ENCODE measurements at regions not wholly inside any gene's neighbourhood (a gene's known extent, or its start where the extent isn't known, plus 50 kb on each side); places are given as distances from the start of the nearest gene placed in this dataset.

DNA sequence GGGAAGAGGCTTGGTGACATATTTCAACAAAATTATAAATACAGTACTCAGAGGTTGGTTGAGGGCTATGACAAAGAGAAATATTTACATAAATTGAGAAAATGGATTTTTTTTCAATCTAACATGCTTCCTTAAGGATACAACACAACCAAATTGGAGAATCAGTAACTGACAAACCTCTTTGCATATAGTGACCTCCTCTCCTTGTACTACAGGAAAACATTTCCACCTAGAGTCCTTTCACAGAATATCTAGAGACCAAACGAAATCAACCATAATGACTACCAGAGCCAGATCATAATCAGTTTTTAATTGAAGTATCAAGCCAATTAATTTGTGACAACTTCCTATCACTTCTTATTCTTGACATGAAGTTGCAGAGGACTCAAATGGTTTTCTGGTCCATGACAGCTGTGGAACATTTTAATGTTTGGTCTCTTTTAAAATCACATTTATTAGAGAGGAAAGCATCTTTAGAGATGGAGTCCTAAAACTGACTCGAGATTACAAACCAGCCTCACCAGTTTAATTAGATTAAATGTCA lies 1636.5 kb upstream of the C9orf72 start:
- no peaks in the 10 kb centered on the region for H3K9me3 Mint-ChIP-seq
- peaks cover 8 to 19% of the 10 kb centered on the region in 2 donors for H3K4me1 Mint-ChIP-seq
- H3K27ac Mint-ChIP-seq: no peak overlapping the region
- H3K4me3 Mint-ChIP-seq: no peak overlapping the region
- DNase-seq: no peak
- peaks cover 39 to 41% of the 10 kb centered on the region in 2 donors for H3K27me3 Mint-ChIP-seq
- ATAC-seq (replicated peaks): no peak
- H3K36me3 Mint-ChIP-seq: no peaks in the 10 kb centered on the region

DNA sequence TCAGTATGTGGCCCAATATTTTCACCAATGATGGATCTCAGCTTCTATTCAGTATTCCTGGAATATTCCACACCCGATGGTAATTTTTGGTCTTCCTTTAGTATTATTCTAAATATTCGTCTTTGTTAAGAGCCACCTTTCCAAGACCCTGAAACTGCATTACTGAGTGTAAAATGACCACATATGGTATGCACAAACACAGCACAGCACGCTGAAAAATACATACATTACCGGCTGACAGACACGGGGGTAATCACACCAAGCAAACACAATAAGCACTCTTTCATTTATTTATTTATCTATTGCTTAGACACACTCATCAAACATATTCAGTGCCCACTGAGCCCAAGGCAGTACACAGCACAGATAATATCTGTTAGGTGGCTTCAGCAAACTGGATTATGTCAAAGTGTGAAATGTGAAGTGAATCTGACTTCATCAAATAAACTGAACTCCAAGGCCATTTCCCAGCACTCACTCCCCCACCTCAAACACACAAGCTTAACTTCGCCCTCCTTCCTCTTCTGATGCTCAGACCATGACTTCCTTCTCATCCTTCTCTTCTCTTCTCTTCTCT lies 1637.8 kb upstream of the C9orf72 start:
- peaks cover 46% of the 10 kb centered on the region in 2 donors for H3K27me3 Mint-ChIP-seq
- H3K4me3 Mint-ChIP-seq: no peak overlapping the region
- ATAC-seq (replicated peaks) (no peak), DNase-seq (no peak)
- H3K36me3 Mint-ChIP-seq: no peaks in the 10 kb centered on the region
- H3K9me3 Mint-ChIP-seq: no peaks in the 10 kb centered on the region
- no peak overlapping the region for H3K27ac Mint-ChIP-seq
- H3K4me1 Mint-ChIP-seq: peaks cover 8 to 19% of the 10 kb centered on the region in 2 donors

DNA sequence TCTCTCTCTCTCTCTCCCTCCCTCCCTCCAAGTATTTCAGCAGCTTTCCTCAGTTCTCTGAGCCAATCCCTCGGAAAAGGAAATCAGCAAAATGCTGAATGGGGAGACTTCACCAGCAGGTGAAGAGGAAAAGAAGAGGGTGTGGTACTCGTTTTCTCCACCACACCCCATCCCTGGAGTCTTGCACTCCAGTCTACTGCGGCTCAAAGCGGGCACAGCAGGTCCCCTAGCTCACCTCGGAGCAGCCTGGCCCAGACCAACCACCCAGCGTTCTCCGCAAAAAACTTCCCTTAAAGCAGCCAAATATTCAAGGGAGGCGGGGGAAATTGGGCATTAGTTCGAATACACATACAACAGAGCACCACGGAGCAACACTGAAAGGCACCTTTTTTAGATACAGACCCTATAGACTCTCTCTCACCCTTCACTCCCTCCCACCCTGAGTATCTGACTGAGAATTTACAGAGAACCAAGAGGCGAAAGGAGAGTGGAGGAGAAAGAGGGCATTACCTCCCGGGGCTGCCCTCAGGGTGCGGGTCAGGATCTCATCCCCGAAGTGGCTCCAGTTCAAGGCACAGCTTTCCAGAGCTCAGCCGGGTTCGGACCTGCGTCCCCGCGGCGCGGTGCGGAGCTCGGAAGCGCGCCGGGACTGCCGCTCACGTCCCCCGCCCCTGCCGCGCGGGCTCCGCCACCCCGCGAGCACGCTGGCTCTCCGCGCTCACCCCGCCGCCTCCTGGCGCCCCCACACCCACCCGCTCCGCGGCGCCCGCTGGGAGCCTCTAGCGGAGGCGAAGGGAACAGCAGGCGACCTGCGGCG lies 1638.5 kb upstream of the C9orf72 start:
- H3K4me1 Mint-ChIP-seq: peaks cover 8 to 19% of the 10 kb centered on the region in 2 donors
- DNase-seq (no peak), ATAC-seq (replicated peaks) (peak; percentile 81)
- no peak overlapping the region for H3K4me3 Mint-ChIP-seq
- H3K36me3 Mint-ChIP-seq: no peaks in the 10 kb centered on the region
- peak overlapping the region; percentile 38 for H3K27ac Mint-ChIP-seq
- H3K27me3 Mint-ChIP-seq: peaks cover 46 to 53% of the 10 kb centered on the region in 2 donors
- no peaks in the 10 kb centered on the region for H3K9me3 Mint-ChIP-seq

DNA sequence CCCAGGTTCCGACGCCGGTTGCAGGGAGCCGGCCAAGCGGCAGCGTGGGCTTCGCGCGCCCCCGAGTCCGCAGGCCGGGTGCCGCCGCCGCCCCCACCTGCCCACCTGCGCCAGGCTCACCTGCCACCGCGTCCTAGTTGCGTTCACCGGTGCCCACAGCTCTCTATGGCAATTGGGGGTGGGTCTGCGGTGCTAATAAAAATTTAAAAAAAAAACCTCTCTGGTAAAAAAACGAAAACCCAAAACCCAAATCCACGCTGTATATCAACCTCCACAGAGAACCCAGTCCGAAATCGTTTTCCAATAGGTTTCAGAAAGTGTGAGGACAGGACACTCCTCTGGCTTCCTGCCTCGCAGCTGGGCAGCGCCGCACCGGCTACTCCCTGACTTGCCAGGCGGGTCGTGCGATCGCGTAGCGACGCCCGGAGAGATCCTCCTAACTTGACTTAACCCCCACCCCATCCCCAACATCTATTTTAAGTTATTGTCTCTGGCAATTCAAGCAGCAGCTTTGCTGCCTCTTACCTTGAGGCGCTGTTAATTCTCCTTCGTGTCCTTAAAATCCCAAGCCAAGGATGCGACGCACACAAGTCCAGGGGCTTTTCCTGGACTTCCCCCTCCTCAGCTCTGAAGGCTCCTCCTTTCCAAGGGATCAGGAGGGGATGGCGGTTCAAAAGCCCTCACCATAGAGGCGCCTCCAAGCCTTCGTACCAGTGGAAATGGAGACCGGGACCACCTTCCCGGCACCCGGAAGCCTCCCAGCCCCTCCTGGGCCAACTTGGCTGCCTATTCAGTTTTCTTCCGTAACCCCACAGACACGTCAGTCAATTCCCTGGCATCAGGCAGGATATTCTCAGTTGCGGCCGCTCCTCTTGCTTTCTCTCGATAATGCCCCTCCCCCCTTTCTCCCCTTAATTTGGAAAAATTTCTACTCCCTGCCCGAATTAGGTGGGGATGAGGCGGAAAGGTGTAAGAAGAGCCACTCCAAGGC lies 1639.4 kb upstream of the C9orf72 start:
- H3K4me1 Mint-ChIP-seq: peaks cover 8 to 19% of the 10 kb centered on the region in 2 donors
- H3K27ac Mint-ChIP-seq: no peak overlapping the region
- ATAC-seq (replicated peaks) (no peak), DNase-seq (no peak)
- H3K9me3 Mint-ChIP-seq: no peaks in the 10 kb centered on the region
- H3K36me3 Mint-ChIP-seq: no peaks in the 10 kb centered on the region
- H3K4me3 Mint-ChIP-seq: peak overlapping the region; percentile 32 to 59
- H3K27me3 Mint-ChIP-seq: peaks cover 46 to 55% of the 10 kb centered on the region in 2 donors

DNA sequence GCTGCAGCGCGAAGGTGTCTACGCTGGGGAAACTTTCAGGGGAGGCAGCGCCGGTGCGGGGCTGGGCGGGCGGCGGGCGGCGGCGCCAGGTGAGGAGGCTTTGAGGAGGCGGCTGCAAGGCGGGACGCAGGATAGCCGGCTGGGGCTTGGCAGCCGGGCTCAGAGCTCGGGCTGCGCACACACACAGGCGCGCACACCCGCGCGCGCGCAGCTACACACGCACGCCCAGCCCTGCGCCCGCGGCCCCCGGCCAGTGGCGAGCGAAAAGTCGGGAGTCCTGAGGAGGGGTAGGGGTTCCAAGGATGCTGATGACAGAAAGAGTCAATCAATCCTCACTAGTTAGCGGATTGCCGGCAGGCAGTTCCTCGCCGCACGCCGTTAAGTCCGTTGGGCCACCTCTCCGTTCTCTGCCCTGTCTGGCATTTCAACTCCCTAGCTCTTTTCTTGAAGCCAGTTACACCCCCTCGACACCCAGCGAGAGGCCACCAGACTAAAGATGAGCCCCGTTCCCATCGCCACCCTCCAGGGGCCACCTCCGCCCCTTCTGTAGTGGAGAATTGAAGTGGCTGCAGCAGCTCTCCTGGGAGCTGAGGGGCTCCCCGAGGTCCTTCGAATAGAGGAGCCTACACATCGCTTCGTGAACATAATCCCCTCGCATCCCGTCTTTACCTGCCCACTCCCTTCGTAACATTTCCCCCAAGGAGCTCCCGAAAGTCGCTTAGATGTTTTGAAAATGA lies 1640.3 kb upstream of the C9orf72 start, which contains the start of gene LINGO2:
TSS of gene LINGO2 (minus strand) at position 185 of the 737 bp plus-strand sequence.
- H3K4me1 Mint-ChIP-seq: peaks cover 8 to 19% of the 10 kb centered on the region in 2 donors
- DNase-seq (no peak), ATAC-seq (replicated peaks) (no peak)
- H3K27ac Mint-ChIP-seq: peak within 1 kb of the TSS; percentile 20
- peak within 1 kb of the TSS; percentile 32 to 59 for H3K4me3 Mint-ChIP-seq
- H3K27me3 Mint-ChIP-seq: peaks cover 46 to 55% of the 10 kb centered on the region in 2 donors
- no peaks in the 10 kb centered on the region for H3K36me3 Mint-ChIP-seq
- no peaks in the 10 kb centered on the region for H3K9me3 Mint-ChIP-seq

DNA sequence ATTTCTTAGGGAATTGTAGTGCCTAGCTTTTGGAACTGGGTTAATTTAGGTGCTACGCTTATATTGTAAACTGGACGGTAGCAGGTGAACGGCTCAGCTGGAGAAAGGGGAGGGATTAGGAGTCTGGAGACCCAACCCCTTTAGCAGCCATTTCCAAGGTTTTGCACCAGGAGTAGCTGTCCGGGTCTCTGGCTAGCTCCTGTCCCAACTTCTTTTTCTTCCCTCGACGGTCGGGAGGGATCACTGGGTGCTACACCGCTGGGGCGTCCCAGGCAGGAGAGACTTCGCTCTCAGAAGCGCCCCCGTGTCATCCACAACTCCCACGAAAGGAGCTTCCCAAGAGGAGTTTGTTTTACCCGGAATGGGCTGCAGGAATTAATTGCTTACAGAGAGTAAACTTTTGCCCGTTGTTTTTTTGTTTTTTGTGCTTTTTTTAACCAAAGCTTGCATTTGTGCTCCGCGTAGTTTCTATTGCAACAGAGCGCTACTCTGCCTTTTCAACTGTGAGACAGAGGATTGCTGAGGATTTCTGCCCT lies 1640.9 kb upstream of the C9orf72 start:
- H3K9me3 Mint-ChIP-seq: no peaks in the 10 kb centered on the region
- H3K4me3 Mint-ChIP-seq: no peak overlapping the region
- no peaks in the 10 kb centered on the region for H3K36me3 Mint-ChIP-seq
- peak overlapping the region; percentile 20 for H3K27ac Mint-ChIP-seq
- peaks cover 46 to 55% of the 10 kb centered on the region in 2 donors for H3K27me3 Mint-ChIP-seq
- H3K4me1 Mint-ChIP-seq: peaks cover 8 to 19% of the 10 kb centered on the region in 2 donors
- ATAC-seq (replicated peaks): no peak
- DNase-seq: no peak

DNA sequence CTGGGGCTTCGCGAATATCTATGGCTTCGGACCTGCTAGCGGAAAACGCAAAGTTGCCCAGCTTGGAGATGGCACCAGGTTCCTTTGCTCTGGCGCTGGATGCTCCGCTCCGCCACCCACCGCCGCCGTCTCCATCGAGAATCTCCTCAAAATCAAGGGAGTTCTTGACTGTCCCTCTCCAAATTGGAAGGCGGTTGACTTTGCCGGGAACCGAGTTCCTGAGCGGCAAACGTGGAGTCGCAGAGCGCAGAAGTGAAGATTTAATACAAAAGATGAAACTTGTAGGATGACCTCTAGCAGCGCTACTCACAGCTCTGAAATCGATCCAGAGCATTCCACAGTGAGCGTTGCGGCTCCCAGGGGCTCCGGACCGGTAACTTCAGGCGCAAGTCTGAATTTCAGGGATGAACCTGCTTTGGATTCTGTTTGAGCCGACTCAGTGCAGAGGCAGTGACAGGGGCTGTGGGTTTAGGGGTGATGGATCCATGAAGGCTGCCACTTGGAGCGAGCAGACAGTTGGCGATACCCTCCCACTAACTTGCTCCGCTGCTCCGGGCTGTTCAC lies 1641.5 kb upstream of the C9orf72 start:
- ATAC-seq (replicated peaks) (no peak), DNase-seq (no peak)
- Mint-ChIP-seq H3K27ac (no peak overlapping the region), H3K9me3 (no peaks in the 10 kb centered on the region), H3K4me3 (no peak overlapping the region), H3K4me1 (peaks cover 8 to 19% of the 10 kb centered on the region in 2 donors), H3K27me3 (peaks cover 46 to 54% of the 10 kb centered on the region in 2 donors), H3K36me3 (no peaks in the 10 kb centered on the region)

DNA sequence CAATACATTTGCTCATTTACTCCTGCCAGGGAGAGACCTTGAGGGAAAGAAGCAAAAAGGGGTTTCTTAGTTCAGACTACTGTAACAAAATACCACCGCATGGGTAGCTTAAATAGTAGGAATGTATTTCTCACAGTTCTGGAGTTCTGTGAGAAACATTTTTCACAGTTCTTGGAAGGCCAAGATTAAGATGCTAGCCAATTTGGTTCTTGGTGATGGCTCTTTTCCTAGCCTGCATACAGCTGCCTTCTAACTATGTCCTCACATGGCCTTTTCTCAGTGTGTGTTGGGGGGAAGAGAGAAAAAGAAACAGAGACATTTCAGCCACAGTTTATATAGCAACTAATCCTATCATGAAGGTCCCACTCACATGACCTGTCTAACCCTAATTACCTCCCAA lies 1644.7 kb upstream of the C9orf72 start:
- no peak overlapping the region for H3K4me3 Mint-ChIP-seq
- DNase-seq (no peak), ATAC-seq (replicated peaks) (no peak)
- no peak overlapping the region for H3K27ac Mint-ChIP-seq
- H3K4me1 Mint-ChIP-seq: peaks cover 3 to 13% of the 10 kb centered on the region in 2 donors
- peaks cover 26 to 31% of the 10 kb centered on the region in 2 donors for H3K27me3 Mint-ChIP-seq
- H3K9me3 Mint-ChIP-seq: no peaks in the 10 kb centered on the region
- no peaks in the 10 kb centered on the region for H3K36me3 Mint-ChIP-seq

DNA sequence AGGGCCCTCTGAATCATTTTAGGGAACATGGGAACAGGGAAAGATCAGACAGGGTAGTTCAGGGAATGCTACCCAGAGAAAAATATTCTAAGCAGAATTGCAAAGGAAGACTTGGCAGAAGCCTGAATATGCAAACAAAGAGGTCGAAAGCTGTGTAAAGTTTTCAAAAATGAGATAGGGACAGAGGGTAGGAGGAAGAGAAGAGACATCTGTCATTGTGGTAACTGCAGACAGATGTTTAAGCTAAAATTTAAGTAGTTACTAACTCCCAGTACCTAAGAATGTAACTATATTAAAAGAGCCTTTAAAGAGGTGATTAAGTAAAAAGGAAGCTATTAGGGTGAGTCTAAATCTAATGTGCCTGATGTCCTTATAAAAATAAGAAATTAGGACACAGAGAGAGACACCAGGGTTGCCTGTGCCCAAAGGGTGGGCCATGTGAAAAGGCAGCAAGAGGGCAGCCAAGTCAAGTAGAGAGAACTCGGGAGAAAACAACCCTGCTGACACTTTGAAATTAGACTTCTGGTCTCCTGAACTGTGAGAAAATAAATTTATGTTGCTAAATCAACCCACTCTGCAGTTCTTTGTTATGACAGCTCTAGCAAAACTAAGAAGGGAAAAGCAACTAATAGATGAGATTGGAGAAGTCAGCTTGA lies 1647.4 kb upstream of the C9orf72 start:
- ATAC-seq (replicated peaks): no peak
- Mint-ChIP-seq H3K4me3 (no peak overlapping the region), H3K36me3 (no peaks in the 10 kb centered on the region), H3K27me3 (peaks cover 0 to 9% of the 10 kb centered on the region in 2 donors), H3K4me1 (no peaks in the 10 kb centered on the region), H3K27ac (no peak overlapping the region), H3K9me3 (no peaks in the 10 kb centered on the region)
- DNase-seq: no peak

DNA sequence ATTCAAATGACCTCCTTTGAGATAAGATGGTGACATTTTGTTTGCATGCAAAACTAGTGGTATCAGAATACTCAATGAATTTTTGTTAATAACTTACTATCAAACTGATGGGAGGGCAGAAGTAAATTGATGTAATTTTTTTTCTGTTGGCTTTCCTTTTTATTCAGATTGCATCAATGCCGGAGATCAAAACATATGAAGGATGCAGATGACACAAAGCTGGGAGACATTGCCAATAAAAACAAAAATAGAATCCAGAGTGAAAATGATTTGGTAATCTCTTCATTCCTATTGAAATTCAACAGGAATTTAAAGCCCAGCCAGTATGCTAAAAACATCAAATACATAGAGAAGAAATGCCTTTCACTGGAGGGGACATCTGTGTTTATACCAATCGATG lies 1655.3 kb upstream of the C9orf72 start:
- Mint-ChIP-seq H3K27ac (no peak overlapping the region), H3K4me3 (no peak overlapping the region), H3K36me3 (no peaks in the 10 kb centered on the region), H3K4me1 (no peaks in the 10 kb centered on the region), H3K27me3 (no peaks in the 10 kb centered on the region), H3K9me3 (peaks cover 2 to 4% of the 10 kb centered on the region in 2 donors)
- ATAC-seq (replicated peaks) (no peak), DNase-seq (no peak)

DNA sequence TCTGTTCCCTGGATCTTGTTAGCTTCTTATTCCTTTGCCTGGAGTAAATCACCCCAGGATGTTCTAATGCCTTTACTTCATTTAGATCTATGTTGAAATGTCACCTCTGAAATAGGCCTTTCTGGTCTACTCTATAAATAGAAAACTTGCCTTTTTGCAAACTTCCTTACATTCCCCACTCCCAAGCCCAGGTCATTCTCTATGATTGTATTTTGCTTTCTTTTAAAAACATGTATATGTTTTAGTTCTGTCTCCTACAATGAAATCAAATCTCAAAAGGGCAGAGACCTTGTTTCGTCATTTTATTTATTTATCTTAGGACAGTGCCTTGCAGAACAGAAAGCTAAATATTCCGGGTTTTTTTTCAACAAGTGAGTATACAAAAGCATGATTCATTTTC lies 1657.7 kb upstream of the C9orf72 start:
- Mint-ChIP-seq H3K9me3 (peaks cover 2 to 4% of the 10 kb centered on the region in 2 donors), H3K36me3 (no peaks in the 10 kb centered on the region), H3K4me1 (no peaks in the 10 kb centered on the region), H3K27me3 (no peaks in the 10 kb centered on the region), H3K27ac (no peak overlapping the region), H3K4me3 (no peak overlapping the region)
- ATAC-seq (replicated peaks) (no peak), DNase-seq (no peak)

DNA sequence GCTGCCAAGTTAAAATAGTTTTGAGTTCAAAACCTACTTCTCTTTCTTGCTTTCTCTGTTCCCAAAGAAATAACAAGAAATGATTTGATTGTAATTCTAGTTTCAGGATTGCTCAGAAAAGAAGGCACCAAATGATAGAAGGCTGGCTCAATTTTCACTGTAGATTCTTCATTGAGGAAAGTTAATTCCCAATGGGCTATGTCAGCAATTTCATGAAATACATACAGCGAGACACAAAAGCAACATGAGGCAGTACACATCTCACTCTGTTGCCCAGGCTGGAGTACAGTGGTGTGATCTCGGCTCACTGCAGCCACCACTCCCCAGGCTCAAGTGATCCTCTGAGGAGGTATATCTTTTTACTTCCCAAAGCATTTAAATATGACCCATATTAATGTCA lies 1659.9 kb upstream of the C9orf72 start:
- H3K9me3 Mint-ChIP-seq: peaks cover 2 to 4% of the 10 kb centered on the region in 2 donors
- no peaks in the 10 kb centered on the region for H3K36me3 Mint-ChIP-seq
- H3K27ac Mint-ChIP-seq: no peak overlapping the region
- no peaks in the 10 kb centered on the region for H3K27me3 Mint-ChIP-seq
- ATAC-seq (replicated peaks): no peak
- DNase-seq: no peak
- no peaks in the 10 kb centered on the region for H3K4me1 Mint-ChIP-seq
- no peak overlapping the region for H3K4me3 Mint-ChIP-seq

DNA sequence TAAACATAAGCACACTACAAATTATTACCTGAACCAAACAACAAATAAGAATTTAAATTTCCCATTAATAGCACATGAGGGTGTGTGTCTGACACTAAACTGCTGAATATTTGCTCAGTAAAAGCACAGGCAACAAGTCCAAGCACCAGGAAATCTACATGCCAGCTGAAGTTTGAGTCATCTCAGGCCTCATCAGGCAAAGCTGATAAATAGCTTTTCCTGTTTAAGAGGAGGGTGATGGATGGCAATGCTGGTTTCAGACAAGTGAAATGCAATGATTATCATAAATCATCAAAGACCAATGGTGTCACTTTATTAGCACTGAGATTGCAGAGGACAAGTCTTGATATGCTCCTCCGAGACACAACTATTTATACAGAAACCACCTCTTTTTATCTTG lies 1668.0 kb upstream of the C9orf72 start:
- no peaks in the 10 kb centered on the region for H3K4me1 Mint-ChIP-seq
- H3K4me3 Mint-ChIP-seq: no peak overlapping the region
- no peaks in the 10 kb centered on the region for H3K36me3 Mint-ChIP-seq

More for the DNA sequence above, 1668.0 kb upstream of the C9orf72 start:
- Mint-ChIP-seq H3K27me3 (no peaks in the 10 kb centered on the region), H3K9me3 (no peaks in the 10 kb centered on the region), H3K27ac (no peak overlapping the region)
- ATAC-seq (replicated peaks): no peak
- no peak for DNase-seq
